ENCODE measurements at regions not wholly inside any gene's neighbourhood (a gene's known extent, or its start where the extent isn't known, plus 50 kb on each side); places are given as distances from the start of the nearest gene placed in this dataset.

DNA sequence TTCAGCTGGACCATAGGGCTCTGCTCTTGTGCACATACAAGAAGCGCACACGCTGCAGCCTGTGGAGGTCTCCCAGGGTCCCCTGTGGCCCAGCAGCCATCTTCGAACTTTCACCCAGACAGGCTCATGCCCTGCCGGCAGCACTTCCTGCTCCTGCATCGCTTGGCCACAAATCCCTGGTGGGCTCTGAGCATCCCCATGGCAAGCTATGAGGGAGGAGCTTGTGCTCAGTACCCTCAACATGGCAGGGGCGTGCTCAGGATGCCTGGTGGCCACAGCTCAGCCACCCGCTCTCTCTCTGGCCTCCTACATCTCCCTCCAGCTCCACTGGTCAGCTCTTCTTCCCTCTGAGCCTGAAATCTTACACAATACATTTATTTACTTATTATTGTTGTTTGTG lies 63.7 kb downstream of the IRX2 start:
- DNase-seq (ENCODE audit: low read depth in 1 of 2, low spot score in 2 of 2) (no peak), FAIRE-seq (no peak)
- Histone ChIP-seq H3K27ac (ENCODE audit: low read depth, low read length) (no peak overlapping the region), H2AFZ (ENCODE audit: low read length) (no peak overlapping the region), H3K56ac (replicated peaks; ENCODE audit: insufficient read length, low read depth, low read length) (no peak overlapping the region), H3K4me1 (replicated peaks in 1 of 4; ENCODE audit: control insufficient read depth in 3 of 4, insufficient read depth in 4 of 4, low read length in 3 of 4) (peaks cover 0 to 4% (median 0%) of the 10 kb centered on the region in 4 experiments; a peak in 3 of 7 replicates), H2BK5ac (ENCODE audit: low read depth, low read length) (no peak overlapping the region), H3K4me2 (ENCODE audit: insufficient read depth in 1 of 2, low read depth in 2 of 2, low read length in 2 of 2) (no peak overlapping the region), H3K4me3 (ENCODE audit: extremely low read depth in 1 of 4, insufficient read depth in 2 of 4, low read depth in 3 of 4, low read length in 4 of 4) (no peak overlapping the region), H3K36me3 (ENCODE audit: control insufficient read depth in 2 of 4, insufficient read depth in 4 of 4, low read length in 3 of 4) (no peaks in the 10 kb centered on the region), H2BK15ac (ENCODE audit: low read length) (no peak overlapping the region), H2BK120ac (replicated peaks; ENCODE audit: low read depth, low read length) (no peak overlapping the region), H3K18ac (ENCODE audit: extremely low read depth, low read length) (no peak overlapping the region), H2AK5ac (ENCODE audit: low read depth, low read length) (peak overlapping the region; percentile 48; the same call in 1 of the 2 replicates), H3K23me2 (ENCODE audit: low read depth, low read length) (no peaks in the 10 kb centered on the region), H4K8ac (ENCODE audit: extremely low read depth, insufficient read depth, low read length) (no peak overlapping the region; the same call in 1 of the 2 replicates), H3K9ac (replicated peaks in 1 of 4; ENCODE audit: extremely low read depth in 1 of 4, low read depth in 3 of 4, low read length in 3 of 4) (no peak overlapping the region), H3K27me3 (replicated peaks in 1 of 4; ENCODE audit: control insufficient read depth in 3 of 4, extremely low read depth in 1 of 4, insufficient read depth in 3 of 4, low read length in 3 of 4) (no peaks in the 10 kb centered on the region; a peak in 1 of 7 replicates), H3K23ac (ENCODE audit: insufficient read length) (no peak overlapping the region), H3K14ac (ENCODE audit: insufficient read length) (no peak overlapping the region), H3K4ac (replicated peaks; ENCODE audit: insufficient read length, low read depth, low read length) (no peak overlapping the region), H3K79me1 (ENCODE audit: low read depth, low read length) (no peaks in the 10 kb centered on the region), H3K9me3 (ENCODE audit: insufficient read depth in 2 of 2, low read depth in 1 of 2, low read length in 1 of 2) (no peaks in the 10 kb centered on the region), H3K79me2 (ENCODE audit: control insufficient read depth in 1 of 2, insufficient read depth in 2 of 2, low read length in 2 of 2) (no peaks in the 10 kb centered on the region), H4K20me1 (replicated peaks in 1 of 2; ENCODE audit: control insufficient read depth in 1 of 2, insufficient read depth in 2 of 2, low read length in 2 of 2) (no peaks in the 10 kb centered on the region), H2BK12ac (ENCODE audit: low read depth, low read length) (no peak overlapping the region), H4K91ac (replicated peaks; ENCODE audit: insufficient read length, low read length) (no peak overlapping the region), H2BK20ac (ENCODE audit: low read length) (no peak overlapping the region), H4K5ac (ENCODE audit: insufficient read length, low read depth, low read length) (no peak overlapping the region)
- POLR2A ChIA-PET (ENCODE audit: partially characterized antibody), result interaction anchor here (1.1 kb wide), 1 partner anchor 63 kb away, joined by 3 read pairs; no protein-coding TSS in a partner anchor
- CTCF ChIA-PET (ENCODE audit: partially characterized antibody), result interaction anchor here (1.0 to 2.2 kb wide), 4 partner anchors 8 to 518 kb away, joined by 3 to 7 read pairs (median 4); no protein-coding TSS in a partner anchor
- 92% methylated on average over 7 of the region's 7 CpGs; no CpG with 5 or more reads in 1 of the 2 experiments for WGBS, 2 experiments (ENCODE audit: extremely low coverage in 1 of 2, insufficient coverage in 1 of 2, insufficient read length in 1 of 2, insufficient replicate concordance in 2 of 2, low coverage in 1 of 2, low lambda C conversion rate in 2 of 2, missing lambda C conversion rate in 1 of 2)

All from H1 (cell line).